Middle frontal gyrus (tissue), 1 donor: ENCODE measurements at regions not wholly inside any gene's neighbourhood (a gene's known extent, or its start where the extent isn't known, plus 50 kb on each side); places are given as distances from the start of the nearest gene placed in this dataset.
"Not testable (repeated sequence)": the region's sequence is repeated elsewhere in the genome, so short reads cannot be mapped to it uniquely, and the experiment has no call there.

Experiments
- DNase-seq: peaks from one replicate; pipeline ENCODE4 v3.0.0-alpha.2; 2015; ENCODE audit warnings: low spot score; ENCODE audit errors: extremely low spot score

GRCh38 chr6:68024570-68025269 is 610.4 kb upstream of the ADGRB3 start:
- DNase-seq = no peak

- DNase-seq = not testable (repeated sequence)
Observed at GRCh38 chr6:68022968-68023367, 612.1 kb upstream of the ADGRB3 start.

GRCh38 chr6:68013780-68014515 is 621.1 kb upstream of the ADGRB3 start:
- DNase-seq = no peak

- DNase-seq = no peak
Observed at GRCh38 chr6:68012822-68013221, 622.3 kb upstream of the ADGRB3 start.

GRCh38 chr6:68010936-68011335 is 624.1 kb upstream of the ADGRB3 start:
- no peak for DNase-seq

GRCh38 chr6:68008445-68008844 is 626.6 kb upstream of the ADGRB3 start:
- no peak for DNase-seq

GRCh38 chr6:68007717-68008116 is 627.4 kb upstream of the ADGRB3 start:
- no peak for DNase-seq

- DNase-seq = no peak
Observed at GRCh38 chr6:67986694-67987232, 648.3 kb upstream of the ADGRB3 start.

- no peak for DNase-seq
Observed at GRCh38 chr6:67976486-67976885, 658.6 kb upstream of the ADGRB3 start.

GRCh38 chr6:67974931-67975330 is 660.2 kb upstream of the ADGRB3 start:
- no peak for DNase-seq

- no peak for DNase-seq
Observed at GRCh38 chr6:67971812-67972211, 663.3 kb upstream of the ADGRB3 start.

- no peak for DNase-seq
Observed at GRCh38 chr6:67966830-67967229, 668.3 kb upstream of the ADGRB3 start.

- no peak for DNase-seq
Observed at GRCh38 chr6:67956352-67956751, 678.7 kb upstream of the ADGRB3 start.

GRCh38 chr6:67952948-67953347 is 682.1 kb upstream of the ADGRB3 start:
- no peak for DNase-seq

GRCh38 chr6:67952121-67952520 is 683.0 kb upstream of the ADGRB3 start:
- DNase-seq = no peak

- DNase-seq = not testable (repeated sequence)
Observed at GRCh38 chr6:67947762-67948161, 687.3 kb upstream of the ADGRB3 start.

GRCh38 chr6:67935976-67936477 is 699.1 kb upstream of the ADGRB3 start:
- no peak for DNase-seq

- DNase-seq = no peak
Observed at GRCh38 chr6:67933278-67933677, 701.8 kb upstream of the ADGRB3 start.

- not testable (repeated sequence) for DNase-seq
Observed at GRCh38 chr6:67922588-67922987, 712.5 kb upstream of the ADGRB3 start.

- DNase-seq = not testable (repeated sequence)
Observed at GRCh38 chr6:67920040-67920439, 715.0 kb upstream of the ADGRB3 start.

- no peak for DNase-seq
Observed at GRCh38 chr6:67916399-67916798, 718.7 kb upstream of the ADGRB3 start.

- DNase-seq = no peak
Observed at GRCh38 chr6:67914419-67914818, 720.7 kb upstream of the ADGRB3 start.
